SK-N-SH (cell line): ENCODE measurements at regions not wholly inside any gene's neighbourhood (a gene's known extent, or its start where the extent isn't known, plus 50 kb on each side); places are given as distances from the start of the nearest gene placed in this dataset.

Experiments used
- CHD2 ChIP-seq: fragments of 150-350 bp; IDR thresholded peaks from 2 replicates; pipeline ENCODE4 v1.6.1; 2018; ENCODE audit warnings: low read length; ENCODE audit not compliant: partially characterized antibody
- CTCF ChIP-seq: fragments of 200-600 bp; sonication (generic); IDR thresholded peaks from 2 replicates; pipeline ENCODE4 v1.6.1; 2017; ENCODE audit warnings: antibody characterized with exemption, mild to moderate bottlenecking, moderate library complexity
- EP300 ChIP-seq, 2 experiments: IDR thresholded peaks; 2 replicates each; pipeline versions ENCODE4 v1.4.0 to v1.6.1; 2012; ENCODE audit warnings: borderline replicate concordance in 1 of 2, low read depth in 1 of 2, low read length in 1 of 2
- FOXM1 ChIP-seq: IDR thresholded peaks from 2 replicates; pipeline ENCODE4 v1.4.0; 2012; ENCODE audit warnings: low read depth, mild to moderate bottlenecking
- MAX ChIP-seq: IDR thresholded peaks from 2 replicates; pipeline ENCODE4 v1.4.0; 2012; ENCODE audit warnings: low read depth
- MXI1 ChIP-seq: IDR thresholded peaks from 2 replicates; pipeline ENCODE4 v1.6.1; 2012; ENCODE audit warnings: mild to moderate bottlenecking, low read depth, low read length, improper control_type of control experiment
- POLR2AphosphoS5 ChIP-seq: IDR thresholded peaks from 2 replicates; pipeline ENCODE4 v1.6.1; 2012; ENCODE audit warnings: low read depth, low read length
- REST ChIP-seq: IDR thresholded peaks from 2 replicates; pipeline ENCODE4 v1.6.1; 2012; ENCODE audit warnings: mild to moderate bottlenecking, low read depth, low read length, moderate library complexity
- RFX5 ChIP-seq: IDR thresholded peaks from 2 replicates; pipeline ENCODE4 v1.6.1; 2012; ENCODE audit warnings: mild to moderate bottlenecking, improper control_type of control experiment, low read length
- SMC3 ChIP-seq: IDR thresholded peaks from 2 replicates; pipeline ENCODE4 v1.6.1; 2012; ENCODE audit warnings: low read depth, low read length, improper control_type of control experiment
- TAF1 ChIP-seq: IDR thresholded peaks from 2 replicates; pipeline ENCODE4 v1.6.1; 2012; ENCODE audit warnings: low read depth, mild to moderate bottlenecking, low read length, moderate library complexity, borderline replicate concordance
- USF2 ChIP-seq: fragments of 150-350 bp; IDR thresholded peaks from 2 replicates; pipeline ENCODE4 v1.6.1; 2017; ENCODE audit warnings: antibody characterized with exemption, low read length, low read depth, borderline replicate concordance
- YY1 ChIP-seq: IDR thresholded peaks from 2 replicates; pipeline ENCODE4 v1.4.0; 2012; ENCODE audit warnings: low read depth, mild to moderate bottlenecking

- TF ChIP-seq MAX (no peak), CTCF (no peak), POLR2AphosphoS5 (no peak), EP300 (IDR thresholded peaks at IDR 0.05; ENCODE audit: borderline replicate concordance in 1 of 2, low read depth in 1 of 2, low read length in 1 of 2) (no peak), CHD2 (no peak), USF2 (no peak), MXI1 (no peak), RFX5 (no peak), YY1 (no peak), SMC3 (no peak), REST (no peak), FOXM1 (no peak), TAF1 (no peak)
Observed at GRCh38 chr5:117793963-117794362, 1194.4 kb downstream of the DTWD2 start.
